Adipocyte (in vitro differentiated cells): ENCODE measurements at regions not wholly inside any gene's neighbourhood (a gene's known extent, or its start where the extent isn't known, plus 50 kb on each side); places are given as distances from the start of the nearest gene placed in this dataset.
A peak's percentile ranks its signal among the peaks of the same experiment; 100 is the strongest.

Experiments used
- DNase-seq: peaks from one replicate; pipeline ENCODE4 v3.0.0-alpha.2; 2015; ENCODE audit warnings: low read depth
- H3K27me3 ChIP-seq: replicated peaks from 2 replicates; pipeline ENCODE4 v1.7.0; 2013; ENCODE audit warnings: mild to moderate bottlenecking, low read length, moderate library complexity; ENCODE audit not compliant: control insufficient read depth, insufficient read depth
- H3K36me3 ChIP-seq: 2 replicates; pipeline ENCODE4 v1.7.0; 2013; ENCODE audit warnings: low read length, mild to moderate bottlenecking, moderate library complexity; ENCODE audit not compliant: control insufficient read depth, insufficient read depth, severe bottlenecking
- H3K4me1 ChIP-seq: 2 replicates; pipeline ENCODE4 v1.7.0; 2013; ENCODE audit warnings: mild to moderate bottlenecking, low read length, moderate library complexity; ENCODE audit not compliant: control insufficient read depth, insufficient read depth
- H3K4me3 ChIP-seq: 2 replicates; pipeline ENCODE4 v1.7.0; 2013; ENCODE audit warnings: mild to moderate bottlenecking, low read length, moderate library complexity
- H3K9ac ChIP-seq: 2 replicates; pipeline ENCODE4 v1.7.0; 2013; ENCODE audit warnings: mild to moderate bottlenecking, low read length, moderate library complexity
- H3K9me3 ChIP-seq: 2 replicates; pipeline ENCODE4 v1.7.0; 2013; ENCODE audit warnings: mild to moderate bottlenecking, low read length, moderate library complexity; ENCODE audit not compliant: control insufficient read depth

DNA sequence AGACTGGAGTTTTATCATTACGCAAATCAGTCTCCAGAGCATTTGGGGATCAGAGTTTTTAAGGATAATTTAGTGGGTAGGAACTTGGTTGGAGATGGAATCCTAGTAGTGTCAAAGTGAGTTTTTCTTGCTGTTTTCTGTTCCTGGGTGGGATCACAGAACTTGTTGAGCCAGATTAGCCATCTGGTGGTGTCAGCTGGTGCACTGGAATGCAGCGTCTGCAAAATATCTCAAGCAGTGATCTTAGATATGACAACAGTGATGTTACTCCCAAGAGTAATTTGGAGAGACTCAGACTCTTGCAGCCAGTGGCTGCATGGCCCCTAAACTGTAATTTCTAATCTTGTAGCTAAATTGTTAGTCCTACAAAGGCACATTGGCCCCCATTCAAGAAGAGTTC, 1257.8 kb downstream of the MAT2B start:
- no peak overlapping the region for H3K9ac ChIP-seq
- DNase-seq: no peak
- no peaks in the 10 kb centered on the region for H3K4me1 ChIP-seq
- no peaks in the 10 kb centered on the region for H3K36me3 ChIP-seq
- H3K4me3 ChIP-seq: no peak overlapping the region
- H3K27me3 ChIP-seq: no peaks in the 10 kb centered on the region
- H3K9me3 ChIP-seq: no peaks in the 10 kb centered on the region

DNA sequence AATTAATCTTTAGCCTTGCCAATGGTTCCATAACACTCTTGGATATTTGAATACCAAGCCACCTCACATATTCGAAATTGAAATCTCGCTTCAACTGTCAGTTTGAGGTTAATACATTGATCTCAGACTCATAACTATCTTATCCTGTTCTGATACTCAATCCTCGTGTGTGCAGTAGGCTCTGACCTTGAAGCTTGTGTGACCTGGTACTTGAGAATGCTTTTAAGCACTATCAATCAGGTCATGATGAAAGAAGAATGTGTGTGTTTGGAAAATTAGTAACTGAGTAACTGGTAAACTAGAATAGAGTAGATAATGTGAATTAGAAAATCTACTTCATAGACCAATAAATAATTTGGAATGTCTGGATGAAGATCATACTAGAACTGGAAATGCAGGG, 1266.7 kb downstream of the MAT2B start:
- H3K27me3 ChIP-seq: no peaks in the 10 kb centered on the region
- H3K9me3 ChIP-seq: no peaks in the 10 kb centered on the region
- H3K9ac ChIP-seq: no peak overlapping the region
- no peaks in the 10 kb centered on the region for H3K36me3 ChIP-seq
- H3K4me1 ChIP-seq: no peaks in the 10 kb centered on the region
- no peak for DNase-seq
- H3K4me3 ChIP-seq: no peak overlapping the region

DNA sequence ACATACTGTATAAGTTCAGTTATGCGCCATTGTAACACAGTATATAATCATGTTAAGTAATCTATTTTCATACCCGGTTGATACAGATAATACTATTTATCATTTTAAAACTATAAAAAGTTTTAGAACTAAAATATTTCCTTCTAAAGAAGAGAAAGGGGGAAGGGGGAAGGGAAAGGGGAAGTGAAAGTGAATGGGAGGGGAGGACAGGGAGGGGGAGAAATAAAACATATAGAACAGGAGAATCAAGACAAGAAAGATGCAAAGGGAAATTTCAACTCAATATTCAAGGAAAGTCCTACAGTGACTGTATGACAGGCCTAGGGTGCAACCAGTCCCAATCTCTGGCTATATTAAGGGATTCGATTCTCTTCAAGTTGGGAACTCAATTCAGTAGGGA, 1278.8 kb downstream of the MAT2B start:
- H3K9me3 ChIP-seq: no peaks in the 10 kb centered on the region
- H3K36me3 ChIP-seq: no peaks in the 10 kb centered on the region
- H3K9ac ChIP-seq: no peak overlapping the region
- no peaks in the 10 kb centered on the region for H3K27me3 ChIP-seq
- DNase-seq: no peak
- H3K4me1 ChIP-seq: no peaks in the 10 kb centered on the region
- no peak overlapping the region for H3K4me3 ChIP-seq

DNA sequence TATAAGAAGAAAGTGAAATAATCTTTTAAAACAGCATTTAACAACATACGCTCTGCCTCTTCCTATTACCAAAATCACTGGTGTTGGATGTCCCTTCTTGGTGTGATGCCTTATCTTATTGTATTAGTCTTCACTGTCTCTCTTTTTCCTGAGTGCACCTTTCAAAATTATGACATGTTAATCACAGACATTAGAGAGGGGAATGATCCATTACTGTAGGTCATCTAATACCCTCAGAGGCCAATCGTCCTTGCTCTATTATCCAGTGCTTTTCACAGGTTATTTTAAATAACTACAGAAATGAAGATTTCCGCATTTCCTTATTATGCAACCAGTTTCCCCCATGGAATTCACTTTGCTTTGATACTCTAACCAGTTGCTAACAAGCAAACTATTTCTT, 1292.7 kb downstream of the MAT2B start:
- no peak overlapping the region for H3K9ac ChIP-seq
- no peaks in the 10 kb centered on the region for H3K27me3 ChIP-seq

DNA sequence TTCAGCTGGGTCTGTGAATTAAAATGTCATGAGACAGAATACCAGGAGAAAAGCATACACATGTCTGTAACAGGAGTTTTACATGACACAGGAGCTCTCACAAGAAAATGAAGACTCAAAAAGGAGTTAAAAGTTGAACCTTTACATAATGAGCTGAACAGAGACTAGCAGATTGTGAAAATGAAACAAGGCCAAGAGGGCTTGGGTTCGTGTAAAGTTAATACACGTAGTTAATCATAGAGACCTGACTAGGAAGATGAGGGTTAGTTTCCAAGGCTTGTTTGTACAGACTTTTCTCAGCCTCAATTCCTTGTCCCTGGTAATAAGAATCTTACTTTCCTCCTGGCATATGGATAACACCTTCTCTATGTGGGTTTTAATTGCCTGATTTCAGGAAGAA, 1294.0 kb downstream of the MAT2B start:
- Histone ChIP-seq H3K36me3 (no peaks in the 10 kb centered on the region), H3K4me1 (no peaks in the 10 kb centered on the region), H3K9me3 (peaks cover 6% of the 10 kb centered on the region), H3K9ac (no peak overlapping the region), H3K4me3 (no peak overlapping the region), H3K27me3 (no peaks in the 10 kb centered on the region)
- DNase-seq: no peak

More for the DNA sequence above, 1292.7 kb downstream of the MAT2B start:
- no peaks in the 10 kb centered on the region for H3K36me3 ChIP-seq
- DNase-seq: no peak
- H3K9me3 ChIP-seq: peaks cover 6% of the 10 kb centered on the region
- no peak overlapping the region for H3K4me3 ChIP-seq
- no peaks in the 10 kb centered on the region for H3K4me1 ChIP-seq

DNA sequence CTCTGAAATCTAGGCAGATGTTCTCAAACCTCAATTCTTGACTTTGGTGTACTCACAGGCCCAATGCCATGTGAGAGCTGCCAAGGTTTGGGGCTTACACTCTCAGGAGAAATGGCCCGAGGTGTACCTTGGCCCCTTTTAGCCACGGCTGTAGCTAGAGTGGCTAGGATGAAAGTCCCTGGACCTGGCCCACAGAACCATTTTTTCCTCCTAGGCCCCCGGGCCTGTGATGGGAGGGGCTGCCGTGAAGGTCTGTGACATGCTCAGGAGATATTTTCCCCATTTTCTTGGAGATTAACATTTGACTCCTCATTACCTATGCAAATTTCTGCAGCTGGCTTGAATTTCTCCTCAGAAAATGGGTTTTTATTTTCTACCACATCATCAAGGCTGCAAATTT, 1296.5 kb downstream of the MAT2B start:
- Histone ChIP-seq H3K4me3 (no peak overlapping the region), H3K27me3 (no peaks in the 10 kb centered on the region), H3K9me3 (peaks cover 6% of the 10 kb centered on the region), H3K9ac (no peak overlapping the region), H3K4me1 (no peaks in the 10 kb centered on the region), H3K36me3 (no peaks in the 10 kb centered on the region)
- no peak for DNase-seq

DNA sequence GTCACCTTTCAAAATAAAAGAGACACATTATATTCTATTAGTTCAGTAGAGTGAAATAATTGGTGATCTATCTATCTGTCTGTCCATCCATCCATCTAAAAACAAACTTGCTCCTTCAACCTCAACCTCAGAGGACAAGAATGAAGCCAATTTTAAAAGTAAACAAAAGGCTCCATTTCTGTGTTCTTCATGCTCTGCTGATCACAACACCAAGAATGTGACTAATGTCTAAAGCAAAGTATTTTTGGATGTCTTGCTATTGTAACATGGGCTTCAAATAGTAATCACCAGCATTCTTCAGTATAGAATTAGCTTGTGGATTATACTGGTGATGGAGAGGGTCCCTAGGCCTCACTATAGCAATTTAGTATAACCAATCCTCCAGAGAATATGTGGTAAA, 1304.4 kb downstream of the MAT2B start:
- Histone ChIP-seq H3K36me3 (no peaks in the 10 kb centered on the region), H3K4me1 (no peaks in the 10 kb centered on the region), H3K27me3 (no peaks in the 10 kb centered on the region), H3K4me3 (no peak overlapping the region), H3K9me3 (no peaks in the 10 kb centered on the region), H3K9ac (no peak overlapping the region)
- DNase-seq: no peak

DNA sequence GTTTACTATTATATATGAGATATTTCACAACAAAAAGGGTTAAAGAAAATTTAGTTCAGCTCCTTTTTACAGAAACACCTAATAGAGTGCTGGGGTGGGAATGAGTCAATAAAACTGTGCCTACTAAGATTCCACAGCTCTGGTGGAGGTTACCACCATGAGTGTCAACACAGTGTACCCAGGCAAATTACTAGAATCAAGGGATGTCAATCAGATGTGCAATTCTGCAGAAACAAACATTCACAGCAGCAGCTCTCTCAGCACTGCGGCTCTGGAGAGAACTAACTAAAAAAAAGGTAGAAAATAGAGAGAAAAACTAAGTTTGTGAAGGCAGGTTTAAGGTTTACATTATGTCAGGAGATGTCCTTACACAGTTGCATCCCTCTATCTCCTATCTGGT, 1313.0 kb downstream of the MAT2B start:
- Histone ChIP-seq H3K9ac (no peak overlapping the region), H3K36me3 (no peaks in the 10 kb centered on the region), H3K4me3 (no peak overlapping the region), H3K9me3 (no peaks in the 10 kb centered on the region), H3K4me1 (no peaks in the 10 kb centered on the region), H3K27me3 (no peaks in the 10 kb centered on the region)
- DNase-seq: no peak

DNA sequence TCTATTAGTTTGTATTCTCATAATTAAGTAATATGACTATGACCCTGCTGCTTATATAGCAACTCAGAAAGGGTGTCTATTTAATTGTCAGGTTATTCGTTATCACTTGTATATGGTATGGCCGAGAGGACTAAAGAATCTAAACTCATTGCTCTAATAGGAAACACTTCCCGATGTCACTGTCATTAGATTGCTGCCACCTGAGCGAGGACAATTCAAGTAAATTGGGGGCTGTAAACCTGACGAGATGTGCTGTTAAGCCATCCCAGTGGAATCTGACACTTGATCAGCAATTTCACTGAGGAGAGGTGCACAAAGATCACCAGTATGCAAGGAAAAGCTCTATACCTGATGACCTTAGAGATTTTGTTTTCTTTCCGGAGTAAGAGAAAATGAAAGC, 1319.3 kb downstream of the MAT2B start:
- no peak overlapping the region for H3K9ac ChIP-seq
- H3K27me3 ChIP-seq: no peaks in the 10 kb centered on the region
- no peaks in the 10 kb centered on the region for H3K36me3 ChIP-seq
- H3K4me3 ChIP-seq: peak overlapping the region; percentile 59
- no peaks in the 10 kb centered on the region for H3K4me1 ChIP-seq
- DNase-seq: no peak
- H3K9me3 ChIP-seq: no peaks in the 10 kb centered on the region

DNA sequence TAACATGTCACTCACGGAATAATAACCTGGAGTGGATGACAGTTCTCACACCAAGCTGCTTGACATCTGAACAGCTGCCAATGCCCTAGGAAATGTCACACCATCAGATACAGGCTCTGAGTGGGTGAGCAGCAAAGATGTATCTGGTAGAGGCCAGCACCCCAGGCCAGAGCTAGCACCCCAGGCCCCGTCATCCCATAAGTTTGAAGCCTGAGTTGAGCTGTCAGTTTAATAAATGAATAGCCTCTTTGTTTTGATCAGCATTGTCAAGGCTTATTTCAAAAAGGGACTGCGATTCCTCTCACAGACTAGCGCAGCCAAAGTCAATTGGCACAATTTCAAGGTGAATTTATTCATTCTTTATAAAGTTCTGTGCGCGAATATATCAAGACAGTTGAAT, 1327.1 kb downstream of the MAT2B start:
- Histone ChIP-seq H3K4me3 (no peak overlapping the region), H3K27me3 (no peaks in the 10 kb centered on the region), H3K36me3 (no peaks in the 10 kb centered on the region), H3K4me1 (no peaks in the 10 kb centered on the region), H3K9ac (no peak overlapping the region), H3K9me3 (no peaks in the 10 kb centered on the region)
- no peak for DNase-seq

DNA sequence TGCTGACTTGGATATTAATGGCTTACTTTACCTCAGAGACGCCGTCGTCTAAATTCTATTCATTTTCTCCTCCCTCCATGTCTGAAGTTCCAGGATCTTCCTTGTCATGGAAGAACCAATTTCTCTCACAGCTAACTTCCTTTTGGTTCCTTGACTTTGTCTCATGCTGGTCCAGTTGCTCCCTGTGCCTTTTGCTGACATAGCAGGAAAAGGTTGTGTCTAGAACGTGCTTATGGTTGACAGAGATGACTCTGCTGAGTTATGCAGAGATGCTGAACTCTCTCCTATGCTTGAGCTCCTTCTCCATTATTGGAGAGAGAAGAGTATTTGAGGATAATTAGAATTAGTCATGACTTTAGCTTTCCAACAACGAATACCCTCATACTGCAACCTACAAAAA, 1338.9 kb downstream of the MAT2B start:
- Histone ChIP-seq H3K27me3 (no peaks in the 10 kb centered on the region), H3K9ac (no peak overlapping the region), H3K4me1 (no peaks in the 10 kb centered on the region), H3K9me3 (peaks cover 5% of the 10 kb centered on the region), H3K4me3 (no peak overlapping the region), H3K36me3 (no peaks in the 10 kb centered on the region)
- no peak for DNase-seq

DNA sequence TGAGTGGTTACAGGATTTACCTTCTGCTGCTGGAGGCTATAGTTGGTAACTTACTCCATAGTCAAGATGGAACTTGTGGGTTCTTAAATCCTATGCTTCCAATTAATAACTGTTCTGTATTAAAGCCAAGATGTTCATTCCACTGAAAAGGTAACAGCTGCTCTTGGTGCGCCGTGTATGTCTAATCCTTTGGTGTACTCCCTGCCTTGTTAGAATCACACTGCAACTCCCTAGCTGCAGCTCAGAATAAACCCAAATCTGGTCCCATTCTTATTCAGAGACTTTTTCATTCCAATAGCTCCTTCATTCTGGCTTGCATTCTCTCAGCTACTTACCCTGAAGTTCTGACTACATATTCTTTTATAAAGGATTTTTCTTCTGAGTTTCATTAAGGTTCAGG, 1355.5 kb downstream of the MAT2B start:
- no peaks in the 10 kb centered on the region for H3K36me3 ChIP-seq
- H3K27me3 ChIP-seq: no peaks in the 10 kb centered on the region
- H3K4me1 ChIP-seq: no peaks in the 10 kb centered on the region
- no peak for DNase-seq
- no peaks in the 10 kb centered on the region for H3K9me3 ChIP-seq
- H3K9ac ChIP-seq: no peak overlapping the region
- H3K4me3 ChIP-seq: no peak overlapping the region
